GM11168 (cell line): ENCODE measurements at regions not wholly inside any gene's neighbourhood (a gene's known extent, or its start where the extent isn't known, plus 50 kb on each side); places are given as distances from the start of the nearest gene placed in this dataset.

Source experiments
- in situ Hi-C: fragments of 300-500 bp; cut with MboI; formaldehyde crosslinking; loops from one replicate; pipeline ENCODE4 v1.12.0; 2022; ENCODE audit warnings: low sequenced_read_pairs; ENCODE audit not compliant: unreplicated experiment

DNA sequence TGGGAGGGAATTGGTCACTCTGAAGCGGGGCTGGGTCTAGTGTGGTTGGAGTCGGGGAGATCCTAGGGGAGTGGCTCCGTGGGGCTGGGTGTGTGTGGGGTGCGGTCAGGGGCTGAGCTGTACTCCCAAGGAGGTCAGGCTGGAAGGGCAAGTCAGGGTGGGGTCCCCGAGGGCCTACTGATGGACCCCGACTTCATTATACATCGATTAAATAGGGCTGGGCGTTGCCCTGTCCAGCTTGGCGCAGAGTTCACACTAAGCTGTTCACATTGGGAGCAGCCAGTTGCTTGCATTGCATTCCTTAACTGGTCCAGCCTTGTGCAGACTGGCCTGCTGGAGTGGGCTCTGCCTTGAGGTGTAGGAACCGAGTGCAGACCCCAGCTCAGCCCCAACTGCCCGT lies 131.2 kb downstream of the ASB1 start:
- in situ Hi-C loops: no loop called here

DNA sequence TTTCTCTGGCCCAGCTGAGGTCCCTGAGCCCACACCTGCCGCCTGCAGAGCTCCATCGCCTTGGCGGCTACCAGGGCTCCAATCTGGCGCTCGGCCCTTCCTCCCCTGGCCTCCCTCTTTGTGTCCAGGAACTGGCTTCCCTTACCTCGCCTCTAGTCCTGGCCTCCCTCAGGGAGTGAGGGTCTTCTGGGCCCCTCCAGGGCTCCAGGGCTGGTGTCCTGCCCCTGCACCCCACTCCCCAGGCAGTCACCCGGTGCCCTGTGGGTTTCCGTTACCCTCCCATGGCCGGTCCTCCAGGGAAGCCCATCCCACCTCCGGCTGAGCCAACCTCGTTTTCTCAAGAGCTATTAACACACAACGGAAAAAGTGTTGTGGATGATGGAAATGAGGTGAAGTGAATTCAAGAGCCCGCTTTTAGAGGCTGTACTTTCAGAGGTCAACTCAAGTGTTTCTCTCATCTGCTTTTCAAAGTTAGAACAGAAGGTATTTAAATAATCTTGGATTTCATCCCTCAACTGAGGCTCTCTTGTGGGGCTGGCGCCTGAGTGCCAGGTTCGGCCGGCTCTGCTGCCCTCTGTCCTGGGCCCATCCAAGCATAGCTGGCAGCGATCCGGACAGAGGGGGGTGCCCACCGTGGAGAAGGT lies 131.9 kb downstream of the ASB1 start:
- in situ Hi-C loops: no loop called here

DNA sequence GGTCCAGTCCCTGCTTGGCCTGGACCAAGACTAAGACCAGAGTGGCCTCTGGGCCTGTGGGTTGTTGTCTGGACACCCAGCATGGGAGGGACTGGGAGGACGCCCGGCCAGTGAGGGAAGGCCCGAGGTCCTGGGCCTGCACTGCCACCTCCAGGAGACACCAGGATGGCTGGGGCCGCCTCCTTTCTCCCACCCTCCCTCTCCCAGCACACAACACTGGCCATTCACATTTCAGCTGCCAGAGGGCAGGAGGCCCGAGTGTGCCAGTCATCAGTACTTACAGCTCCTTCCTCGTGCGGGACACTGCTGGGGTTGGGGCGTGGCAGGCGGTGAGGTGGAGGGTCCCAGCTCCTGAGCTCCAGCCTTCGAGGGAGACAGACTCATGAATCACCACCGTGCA lies 133.5 kb downstream of the ASB1 start:
- in situ Hi-C loops: no loop called here

DNA sequence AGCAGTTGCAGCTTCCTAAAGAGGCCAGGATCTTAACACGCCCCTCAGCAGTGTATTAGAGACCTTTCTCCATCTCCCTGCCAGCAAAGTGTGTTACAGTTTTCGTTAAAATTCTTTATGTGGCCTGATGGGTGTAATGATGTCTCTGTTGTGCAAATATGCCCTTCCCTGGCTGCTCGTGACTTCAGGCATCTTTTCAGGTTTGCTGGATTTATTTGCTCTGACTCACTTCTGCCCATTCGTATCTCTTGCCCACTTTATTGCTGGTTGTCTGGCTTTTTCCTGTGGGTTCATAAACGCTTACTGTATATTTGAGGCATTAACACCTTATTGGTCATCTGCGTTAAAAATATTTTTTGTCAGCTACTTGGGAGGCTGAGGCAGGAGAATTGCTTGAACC lies 134.5 kb downstream of the ASB1 start:
- in situ Hi-C loops: no loop called here

DNA sequence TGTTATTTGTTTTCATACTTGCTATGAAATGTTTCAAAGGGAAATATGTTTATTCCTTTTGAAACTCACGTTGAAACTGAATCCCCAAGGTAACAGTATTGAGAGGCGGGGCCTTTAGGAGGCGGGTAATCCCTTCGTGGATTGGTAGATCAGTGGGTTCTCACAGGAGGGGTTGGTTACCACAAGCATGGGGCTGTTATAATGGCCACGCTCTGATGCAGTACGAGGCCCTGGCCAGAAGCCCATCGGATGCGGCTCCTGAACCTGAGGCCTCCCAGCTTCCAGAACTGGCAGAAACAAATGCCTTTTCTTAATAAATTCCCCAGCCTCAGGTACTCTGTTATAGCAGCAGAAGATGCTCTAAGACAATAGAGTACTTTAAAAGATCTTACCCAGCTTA lies 135.7 kb downstream of the ASB1 start:
- in situ Hi-C loops: no loop called here

DNA sequence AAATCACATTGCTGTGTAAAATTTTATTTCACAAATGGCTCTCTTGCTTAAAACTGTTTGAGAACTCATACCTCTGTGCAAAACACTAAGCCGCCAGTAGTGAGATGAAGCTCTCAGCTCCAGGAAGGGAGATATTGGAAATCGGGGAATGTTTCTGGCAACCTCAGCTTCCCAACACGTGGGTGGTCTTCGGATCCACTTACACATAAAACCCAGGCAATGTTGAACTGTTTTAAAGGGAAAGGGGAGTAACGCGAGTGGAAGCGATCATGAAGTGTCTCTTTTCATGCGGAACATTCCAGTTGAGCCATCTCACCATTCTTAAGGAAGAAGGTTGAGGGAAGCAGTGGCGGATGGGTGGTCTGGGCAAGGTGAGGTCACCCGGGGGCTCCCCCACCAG lies 136.8 kb downstream of the ASB1 start:
- in situ Hi-C loops: no loop called here

DNA sequence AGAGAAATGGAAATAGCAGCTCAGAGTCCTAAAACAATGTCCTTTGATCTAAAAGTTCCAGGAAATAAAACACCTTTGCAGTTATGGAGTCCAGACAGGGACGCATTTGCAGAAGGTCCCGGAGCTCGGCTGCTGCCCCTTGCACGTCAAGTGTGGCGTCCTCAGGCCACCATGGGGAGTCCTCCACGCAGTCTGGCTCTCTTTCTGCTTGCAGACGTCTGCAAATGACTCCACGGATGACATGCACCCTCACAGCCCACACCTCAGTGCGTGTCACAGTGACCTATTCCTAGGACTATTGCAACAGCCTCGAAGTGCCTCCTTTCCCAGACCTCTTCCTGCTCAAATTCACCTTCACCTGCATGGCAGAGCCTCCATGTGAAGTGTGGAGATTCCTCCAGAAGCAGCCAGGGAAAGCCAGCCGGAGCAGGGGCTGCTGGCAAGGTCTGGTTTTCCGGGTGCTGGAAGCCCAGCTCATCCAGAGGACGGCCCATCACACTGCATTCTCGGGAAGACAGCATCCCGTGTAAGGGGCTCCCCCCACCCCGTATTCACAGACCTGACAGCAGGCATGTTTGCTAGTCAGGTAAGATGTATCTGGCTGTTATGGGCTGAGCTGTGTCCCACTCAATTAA lies 137.7 kb downstream of the ASB1 start:
- in situ Hi-C loops: no loop called here

DNA sequence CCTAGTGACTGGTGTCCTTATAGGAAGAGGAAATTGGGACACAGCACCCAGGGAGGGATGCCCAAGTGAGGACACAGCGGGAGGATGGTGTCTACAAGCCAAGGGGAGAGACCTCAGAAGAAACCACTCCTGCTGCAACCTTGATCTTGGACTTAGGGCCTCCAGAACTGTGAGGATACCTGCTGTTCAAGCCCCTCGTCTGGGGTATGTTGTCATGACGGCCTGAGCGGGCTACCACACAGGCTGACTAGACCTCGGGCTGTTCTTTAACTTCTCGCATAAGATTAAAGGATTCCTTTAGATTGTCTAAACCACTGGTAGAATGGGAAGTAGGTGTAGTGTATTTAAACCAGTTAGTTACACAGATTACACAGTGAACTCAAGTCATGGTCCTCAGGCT lies 138.3 kb downstream of the ASB1 start:
- in situ Hi-C loops: no loop called here

DNA sequence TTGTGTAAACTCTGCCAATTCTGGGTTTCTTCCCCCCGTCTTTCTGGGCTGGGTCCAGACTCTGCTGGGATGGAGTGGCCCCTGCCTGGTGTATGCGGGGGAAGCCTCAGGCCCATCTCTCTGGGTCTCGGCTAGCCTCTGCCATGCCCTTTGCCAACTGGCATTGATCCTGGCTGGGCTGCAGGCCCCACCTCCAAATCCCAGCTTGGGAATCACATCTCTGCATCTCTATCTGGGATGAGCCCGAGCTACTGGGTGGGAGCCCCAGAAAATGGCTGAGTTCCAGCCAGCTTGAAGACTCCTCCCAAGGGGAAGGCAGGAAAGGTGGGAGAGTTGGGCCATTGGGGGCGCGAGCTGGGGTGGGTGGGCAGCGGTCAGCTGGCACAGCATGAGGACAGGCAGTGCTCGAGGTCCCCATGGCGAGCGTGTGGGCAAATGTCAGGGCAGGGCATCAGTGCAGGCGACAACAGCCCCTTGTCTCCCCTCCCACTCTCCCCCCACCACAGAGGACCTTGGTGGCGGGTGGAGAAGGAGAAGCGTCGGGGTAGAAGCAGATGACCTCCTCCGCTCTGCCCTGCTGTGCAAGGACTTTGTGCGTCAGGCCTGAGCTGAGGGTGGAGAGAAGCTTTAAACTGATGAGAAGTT lies 139.4 kb downstream of the ASB1 start:
- in situ Hi-C loops: no loop called here

DNA sequence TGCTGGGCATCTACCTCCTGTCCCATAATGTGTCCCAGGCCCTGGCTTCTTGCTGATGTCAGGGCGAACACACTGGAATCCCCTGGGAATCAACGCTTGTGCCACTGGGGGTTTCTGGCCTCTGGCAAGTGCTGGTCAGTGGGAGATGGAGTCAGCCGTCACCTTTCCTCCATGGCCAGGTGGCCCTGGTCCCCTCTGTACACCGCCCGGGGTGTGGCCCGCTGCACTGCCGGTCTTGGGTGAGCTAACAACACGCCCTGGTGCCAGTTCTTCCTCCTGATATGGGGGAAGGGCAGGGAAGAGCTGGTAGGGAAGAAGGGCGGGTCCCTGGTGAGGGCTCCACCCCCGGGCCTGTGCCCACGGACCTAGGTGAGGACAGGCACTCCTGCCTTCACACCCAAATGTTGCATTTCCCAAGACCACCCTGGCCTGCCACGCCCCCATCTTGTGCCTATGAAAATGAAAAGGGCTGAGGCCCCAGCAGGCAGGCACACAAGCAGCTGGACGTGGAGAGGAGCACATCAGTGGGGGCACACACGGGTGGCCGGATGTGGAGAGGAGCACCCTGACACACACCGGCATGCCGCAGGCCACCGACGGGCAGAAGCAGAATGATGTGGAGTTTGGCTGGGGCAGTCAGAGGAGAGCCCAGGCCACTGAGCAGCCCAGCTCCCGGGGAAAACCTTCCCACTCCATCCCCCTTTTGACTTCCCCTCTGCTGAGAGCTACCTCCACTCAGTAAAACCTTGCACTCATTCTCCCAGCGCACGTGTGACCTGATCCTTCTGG lies 140.5 kb downstream of the ASB1 start:
- in situ Hi-C loops: no loop called here

DNA sequence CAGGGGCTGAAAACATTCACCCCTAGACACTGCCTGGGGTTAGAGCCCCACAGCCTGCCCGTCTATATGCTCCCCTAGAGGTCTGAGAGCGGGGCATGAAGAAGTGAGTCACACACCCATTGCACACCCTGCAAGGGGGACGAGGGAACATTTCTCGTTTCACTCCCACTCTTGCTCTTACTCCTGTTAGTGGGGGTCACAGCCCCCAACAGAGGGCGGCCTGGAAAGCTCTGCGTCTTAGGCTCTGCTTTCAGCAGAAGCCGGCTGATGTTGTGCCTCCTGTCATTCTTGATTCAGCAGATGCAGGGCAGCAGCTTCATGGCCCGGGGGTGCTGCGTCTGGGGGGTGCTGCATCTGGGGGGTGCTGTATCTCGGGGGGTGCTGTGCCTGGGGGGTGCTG lies 141.3 kb downstream of the ASB1 start:
- in situ Hi-C loops: no loop called here

DNA sequence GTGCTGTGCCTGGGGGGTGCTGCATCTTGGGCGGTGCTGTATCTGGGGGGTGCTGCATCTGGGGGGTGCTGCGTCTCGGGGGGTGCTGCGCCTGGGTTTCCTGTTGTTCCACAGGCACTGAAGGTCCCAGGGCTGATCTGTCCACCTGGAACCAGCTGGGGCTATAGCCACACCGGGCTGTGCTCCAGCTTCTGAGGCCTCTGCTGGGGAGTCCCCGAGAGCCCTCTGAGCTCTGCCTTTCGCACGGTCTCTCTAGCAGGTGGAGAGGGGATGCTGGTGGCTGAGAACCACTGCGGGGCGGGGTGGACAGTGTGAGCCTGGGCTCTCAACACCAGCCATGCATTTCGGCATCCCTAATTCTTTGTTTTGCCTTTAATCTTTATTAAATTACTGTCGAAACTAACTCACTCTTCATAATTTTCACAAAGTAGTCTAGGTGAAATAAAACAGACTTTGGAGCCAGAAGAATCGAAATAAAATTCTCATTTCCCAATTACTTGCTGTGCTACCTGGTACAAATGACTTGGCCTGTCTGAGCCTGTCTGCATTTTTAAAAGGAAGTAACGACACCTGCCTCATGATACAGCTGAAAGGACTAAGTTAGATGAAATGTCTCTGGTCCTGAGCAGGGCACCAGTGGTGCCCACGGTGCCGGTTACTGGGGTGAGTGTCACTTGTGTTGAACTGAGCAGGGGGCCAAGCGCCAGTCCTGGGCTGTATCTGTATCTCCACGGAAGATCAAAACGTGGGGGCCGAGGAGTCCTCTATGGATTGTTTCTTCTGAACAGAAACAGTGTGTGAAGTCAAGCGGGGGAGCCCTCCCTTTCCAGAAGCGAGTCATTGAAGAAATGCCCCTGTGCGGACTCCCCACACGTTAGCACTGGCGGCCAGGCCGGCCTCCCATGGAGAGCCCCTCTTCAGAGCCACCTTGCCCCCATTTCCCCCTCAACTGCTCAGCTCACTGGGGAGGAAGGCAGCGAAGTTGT lies 142.0 kb downstream of the ASB1 start:
- in situ Hi-C loops: no loop called here

DNA sequence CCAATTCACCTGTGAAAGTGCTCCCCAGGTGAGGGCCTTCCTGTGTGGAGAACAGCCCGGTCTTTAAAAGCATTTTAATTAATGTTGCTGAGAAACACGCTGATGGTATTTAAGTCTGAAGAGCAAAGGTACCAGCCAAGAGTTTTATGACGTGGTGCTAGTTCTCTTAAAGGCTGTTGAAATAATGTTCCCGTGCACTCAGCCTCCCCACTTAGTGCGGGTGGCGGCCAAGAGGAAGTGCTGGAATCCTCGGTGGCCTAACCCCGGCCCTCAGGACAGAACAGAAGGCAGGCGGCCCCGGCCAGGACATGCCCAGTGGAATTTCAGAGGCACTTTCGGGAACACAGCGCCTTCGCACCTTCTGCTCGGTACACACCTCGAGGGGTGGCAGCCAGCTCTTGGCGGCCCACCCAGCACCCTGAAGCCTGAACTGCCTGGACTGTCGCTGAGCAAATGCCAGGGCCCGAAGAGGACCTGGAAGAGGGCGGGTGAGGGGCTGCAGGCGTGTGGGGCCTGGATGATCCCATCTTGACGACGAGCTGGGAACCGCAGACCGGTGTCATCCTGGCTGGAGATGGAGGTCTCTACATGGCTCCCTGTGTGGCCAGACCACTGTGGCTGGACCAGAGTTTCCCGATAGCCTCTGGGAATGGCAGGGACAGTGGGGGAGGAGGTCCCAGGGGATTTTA lies 142.9 kb downstream of the ASB1 start:
- in situ Hi-C loops: no loop called here

DNA sequence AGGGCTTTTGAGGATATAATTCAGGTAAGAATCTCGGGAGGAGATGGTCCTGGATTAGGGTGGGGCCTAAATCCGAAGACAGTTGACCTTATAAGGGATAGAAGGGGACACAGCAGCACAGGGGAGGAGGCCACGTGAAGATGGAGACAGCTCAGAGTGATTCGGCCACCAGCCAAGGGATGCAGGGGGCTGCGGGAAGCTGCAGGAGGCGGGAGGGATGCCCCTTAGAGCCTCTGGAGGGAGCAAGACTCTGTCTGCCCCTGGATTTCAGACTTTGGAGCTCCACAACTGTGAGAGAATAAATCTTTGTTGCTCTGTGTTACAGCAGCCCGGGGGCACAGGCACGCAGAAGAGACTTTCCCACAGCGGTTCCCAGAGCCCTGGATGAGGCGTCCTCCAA lies 143.7 kb downstream of the ASB1 start:
- in situ Hi-C loops: no loop called here

DNA sequence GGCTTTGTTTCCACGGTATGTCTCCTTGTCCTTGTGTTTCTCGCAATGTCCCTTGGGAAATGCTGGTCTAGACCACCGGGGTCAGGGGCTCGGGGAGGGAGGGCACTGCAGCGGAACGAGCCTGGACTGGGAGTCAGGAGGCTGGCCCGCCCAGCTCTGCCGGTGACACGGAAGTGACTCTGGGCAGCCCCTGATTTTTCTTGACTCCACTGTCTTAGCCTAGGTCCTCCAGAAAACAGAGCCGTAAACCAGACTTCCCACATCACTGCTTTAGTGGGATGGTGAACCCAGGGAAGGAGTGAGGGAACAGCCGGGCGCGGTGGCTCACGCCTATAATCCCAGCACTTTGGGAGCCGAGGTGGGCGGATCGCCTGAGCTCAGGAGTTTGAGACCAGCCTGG lies 144.2 kb downstream of the ASB1 start:
- in situ Hi-C loops: no loop called here

DNA sequence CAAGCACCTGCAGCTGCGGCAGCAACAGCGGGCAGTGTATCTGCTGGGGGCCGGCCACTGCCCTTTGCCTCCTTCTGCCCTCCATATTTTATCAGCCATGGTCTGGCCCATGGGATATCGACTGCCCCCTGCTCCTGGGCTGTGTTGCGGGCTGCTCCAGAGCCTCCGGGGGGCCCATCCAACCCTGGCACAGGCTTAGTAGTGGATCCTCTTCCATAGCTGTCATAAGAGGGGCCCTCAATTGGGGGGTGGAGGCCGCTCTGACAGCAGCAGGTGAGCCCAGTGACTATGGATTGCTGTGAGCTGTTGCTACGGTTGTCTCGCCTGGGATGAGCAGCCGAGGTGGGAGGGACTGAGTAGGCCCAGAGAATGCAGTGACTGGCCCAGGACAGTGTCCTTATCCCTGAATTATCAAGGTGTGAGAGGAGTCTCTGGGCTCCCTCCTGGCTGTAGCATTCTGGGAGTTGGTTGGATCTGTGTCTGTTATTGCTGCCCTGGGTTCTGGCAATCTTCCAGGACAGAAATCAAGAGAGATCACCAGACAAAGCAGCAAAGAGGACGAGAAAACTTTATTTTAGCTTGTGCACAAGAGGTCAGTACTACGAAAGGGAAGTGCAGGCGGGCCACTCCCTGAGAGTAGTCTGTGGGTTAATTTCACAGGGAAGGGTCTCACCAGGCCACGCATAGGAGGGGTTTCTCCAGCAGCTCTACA lies 145.1 kb downstream of the ASB1 start:
- in situ Hi-C loops: no loop called here

DNA sequence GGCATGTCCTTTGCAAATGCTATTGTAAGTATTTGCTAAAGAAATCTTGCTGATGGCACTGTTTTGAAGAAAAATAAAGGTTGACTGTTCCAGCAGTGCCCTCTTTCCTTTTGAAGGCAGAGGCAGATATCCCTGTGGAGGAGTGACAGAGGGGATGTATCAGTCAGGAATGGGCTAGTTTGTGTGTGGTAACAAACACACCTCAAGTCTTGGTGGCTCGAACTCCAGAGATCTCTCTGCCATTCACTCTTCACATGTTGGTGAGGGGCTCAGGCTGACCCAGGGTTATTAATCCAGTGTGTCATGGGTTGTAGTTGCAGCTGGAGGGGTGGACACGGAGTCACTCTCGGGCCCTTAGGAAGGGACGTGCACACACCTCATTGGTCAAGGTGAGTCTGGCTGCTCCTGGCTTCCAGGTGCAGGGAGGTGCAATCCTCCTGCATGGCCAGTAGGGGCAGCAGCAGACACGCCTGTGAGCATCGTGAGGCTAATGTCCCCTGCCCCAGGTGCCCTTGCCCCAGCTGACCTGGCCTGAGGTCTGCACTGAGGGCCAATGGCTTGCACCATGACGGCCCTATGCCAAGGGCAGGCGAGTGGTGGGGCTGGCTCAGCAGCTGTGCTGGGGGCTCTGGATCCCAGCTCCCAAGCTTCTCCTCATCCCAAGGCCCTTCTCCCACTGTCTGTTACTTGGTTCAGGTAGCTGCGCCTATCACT lies 146.5 kb downstream of the ASB1 start:
- in situ Hi-C loops: no loop called here

DNA sequence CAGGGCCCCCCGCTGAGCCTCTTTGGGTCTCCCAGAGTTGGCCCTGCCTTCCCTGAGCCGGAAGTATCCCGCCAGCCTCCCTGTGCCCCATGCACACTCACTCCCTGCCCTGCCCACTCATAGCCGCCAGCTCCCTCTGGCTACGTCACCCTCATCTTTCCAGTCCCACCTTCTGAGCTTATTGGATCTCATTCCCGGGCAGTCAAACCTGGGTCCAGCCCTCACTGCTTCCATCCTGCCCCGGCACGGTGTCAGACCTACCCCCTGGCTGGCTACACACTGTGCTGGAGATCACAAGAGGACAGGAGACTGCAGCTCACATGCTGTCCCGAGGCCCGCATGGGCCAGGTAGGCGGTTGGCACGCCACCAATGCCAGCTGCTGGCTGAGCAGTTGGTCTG lies 147.2 kb downstream of the ASB1 start:
- in situ Hi-C loops: no loop called here
